Left lung (tissue), 4 donors: ENCODE measurements at regions not wholly inside any gene's neighbourhood (a gene's known extent, or its start where the extent isn't known, plus 50 kb on each side); places are given as distances from the start of the nearest gene placed in this dataset.

Experiments used
- ATAC-seq: fragments of 200-7000 bp; cut with Tn5 transposase; one replicate; pipeline ENCODE4 v1.9.1; 2020; ENCODE audit warnings: moderate library complexity
- DNase-seq, 4 donors: peaks; one replicate each; pipeline ENCODE4 v3.0.0-alpha.2; 2013 to 2020
- H3K27ac ChIP-seq, 2 donors: fragments of 200-600 bp; sonication (generic) in 1 of 2; one replicate each; pipeline versions ENCODE4 v1.5.0 to v1.8.0; 2020 to 2021
- H3K27me3 ChIP-seq, 2 donors: fragments of 200-600 bp; sonication (generic) in 1 of 2; one replicate each; pipeline versions ENCODE4 v1.5.0 to v1.8.0; 2020 to 2021
- H3K36me3 ChIP-seq, 2 donors: fragments of 200-600 bp; sonication (generic) in 1 of 2; one replicate each; pipeline versions ENCODE4 v1.5.0 to v1.8.0; 2020 to 2021
- H3K4me1 ChIP-seq, 2 donors: fragments of 200-600 bp; one replicate each; pipeline ENCODE4 v1.8.0; 2021
- H3K4me3 ChIP-seq, 2 donors: fragments of 200-600 bp; sonication (generic) in 1 of 2; one replicate each; pipeline versions ENCODE4 v1.5.0 to v1.8.0; 2020 to 2021; ENCODE audit warnings: mild to moderate bottlenecking in 1 of 2
- H3K9me3 ChIP-seq, 2 donors: fragments of 200-600 bp; sonication (generic) in 1 of 2; one replicate each; pipeline versions ENCODE4 v1.5.0 to v1.8.0; 2020 to 2021
- CTCF ChIP-seq, 2 donors: fragments of 200-600 bp; sonication (generic) in 1 of 2; IDR thresholded peaks; one replicate each; pipeline versions ENCODE4 v1.5.0 to v1.8.0; 2021; ENCODE audit warnings: antibody characterized with exemption in 2 of 2
- intact Hi-C, 2 donors: fragments of 100-400 bp; cut with DNase I; formaldehyde crosslinking; loops; one replicate each; pipeline versions ENCODE4 v1.11.2 to v1.14.2; 2022
- donor health status: DM: no; HTN: yes; CAD: no.
- donor health status: DM: no; HTN: no; CAD: no.

GRCh38 chr5:92969191-92969780 lies 611.7 kb downstream of the NR2F1-AS1 start:
- Histone ChIP-seq H3K4me1 (no peaks in the 10 kb centered on the region), H3K9me3 (peaks cover 0 to 1% of the 10 kb centered on the region in 2 donors), H3K36me3 (no peaks in the 10 kb centered on the region), H3K27me3 (no peaks in the 10 kb centered on the region), H3K27ac (no peak overlapping the region), H3K4me3 (no peak overlapping the region)
- ATAC-seq (no peak), DNase-seq (no peak)
- no peak for TF ChIP-seq CTCF (IDR thresholded peaks at IDR 0.05)
- intact Hi-C loops = no loop called here

GRCh38 chr5:92963800-92964199 lies 617.2 kb downstream of the NR2F1-AS1 start:
- H3K36me3 ChIP-seq = no peaks in the 10 kb centered on the region
- no peak for TF ChIP-seq CTCF (IDR thresholded peaks at IDR 0.05)
- DNase-seq (no peak), ATAC-seq (no peak)
- H3K27ac ChIP-seq = no peak overlapping the region
- intact Hi-C loops = no loop called here
- no peaks in the 10 kb centered on the region for H3K9me3 ChIP-seq
- H3K27me3 ChIP-seq = no peaks in the 10 kb centered on the region
- no peaks in the 10 kb centered on the region for H3K4me1 ChIP-seq
- no peak overlapping the region for H3K4me3 ChIP-seq

GRCh38 chr5:92962752-92963151 lies 618.3 kb downstream of the NR2F1-AS1 start:
- no peak for TF ChIP-seq CTCF (IDR thresholded peaks at IDR 0.05)
- DNase-seq (peak in 1 of 4 donors; percentile 21), ATAC-seq (peak; percentile 56)
- no peaks in the 10 kb centered on the region for H3K9me3 ChIP-seq
- intact Hi-C loops = no loop called here
- H3K27ac ChIP-seq = no peak overlapping the region
- no peaks in the 10 kb centered on the region for H3K27me3 ChIP-seq
- H3K4me3 ChIP-seq = no peak overlapping the region
- H3K4me1 ChIP-seq = no peaks in the 10 kb centered on the region
- H3K36me3 ChIP-seq = no peaks in the 10 kb centered on the region

- DNase-seq (peak in 1 of 4 donors; percentile 16), ATAC-seq (no peak)
- no peaks in the 10 kb centered on the region for H3K4me1 ChIP-seq
- intact Hi-C loops = no loop called here
- peaks cover 0 to 13% of the 10 kb centered on the region in 2 donors for H3K9me3 ChIP-seq
- H3K4me3 ChIP-seq = no peak overlapping the region
- no peak overlapping the region for H3K27ac ChIP-seq
- no peaks in the 10 kb centered on the region for H3K27me3 ChIP-seq
- H3K36me3 ChIP-seq = no peaks in the 10 kb centered on the region
- TF ChIP-seq CTCF (IDR thresholded peaks at IDR 0.05) = no peak
Observed at GRCh38 chr5:92956886-92957285, 624.1 kb downstream of the NR2F1-AS1 start.

- no peak for DNase-seq
- Histone ChIP-seq H3K4me1 (no peaks in the 10 kb centered on the region), H3K27ac (no peak overlapping the region), H3K9me3 (peaks cover 0 to 31% of the 10 kb centered on the region in 2 donors), H3K4me3 (no peak overlapping the region), H3K36me3 (no peaks in the 10 kb centered on the region), H3K27me3 (no peaks in the 10 kb centered on the region)
- no peak for ATAC-seq
- intact Hi-C loops = no loop called here
- no peak for TF ChIP-seq CTCF (IDR thresholded peaks at IDR 0.05)
Observed at GRCh38 chr5:92952243-92952642, 628.8 kb downstream of the NR2F1-AS1 start.
